Hepatocyte (in vitro differentiated cells): ENCODE measurements at regions not wholly inside any gene's neighbourhood (a gene's known extent, or its start where the extent isn't known, plus 50 kb on each side); places are given as distances from the start of the nearest gene placed in this dataset.

Experiments
- EZH2 ChIP-seq: fragments of 200-600 bp; sonication (generic); IDR thresholded peaks from 2 replicates; pipeline ENCODE4 v1.6.1; 2016; ENCODE audit warnings: antibody characterized with exemption, mild to moderate bottlenecking, borderline replicate concordance
- EZH2phosphoT487 ChIP-seq: fragments of 200-600 bp; sonication (generic); IDR thresholded peaks from one replicate; pipeline ENCODE4 v1.6.1; 2018; ENCODE audit warnings: antibody characterized with exemption, mild to moderate bottlenecking, low read depth, moderate library complexity; ENCODE audit not compliant: unreplicated experiment, severe bottlenecking
- TF ChIP-seq, protein P1 (sequence below): fragments of 200-600 bp; sonication (generic); IDR thresholded peaks from 2 replicates; pipeline ENCODE4 v1.5.1; 2016; ENCODE audit warnings: antibody characterized with exemption, mild to moderate bottlenecking; ENCODE audit not compliant: poor library complexity

DNA sequence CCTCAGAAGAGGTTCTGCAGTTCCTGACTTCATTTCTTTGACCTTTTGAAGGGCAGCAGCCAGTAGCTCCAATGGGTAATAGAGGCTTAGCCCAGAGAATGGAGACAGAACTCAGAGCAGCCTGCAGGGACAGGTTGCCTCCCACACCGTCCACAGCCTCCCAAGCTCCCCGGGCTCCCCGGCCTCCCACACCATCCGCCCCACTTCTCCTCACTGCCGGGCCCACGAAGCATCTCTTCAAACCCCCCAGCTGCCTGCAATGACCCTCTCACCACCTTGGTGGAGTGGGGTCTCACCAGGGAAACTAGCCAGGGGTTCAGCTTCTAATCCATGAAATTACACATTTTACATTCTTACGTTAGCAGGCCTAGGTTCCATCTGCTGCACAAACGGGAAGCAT lies 652.0 kb upstream of the SALL3 start:
- TF ChIP-seq, protein P1, sequence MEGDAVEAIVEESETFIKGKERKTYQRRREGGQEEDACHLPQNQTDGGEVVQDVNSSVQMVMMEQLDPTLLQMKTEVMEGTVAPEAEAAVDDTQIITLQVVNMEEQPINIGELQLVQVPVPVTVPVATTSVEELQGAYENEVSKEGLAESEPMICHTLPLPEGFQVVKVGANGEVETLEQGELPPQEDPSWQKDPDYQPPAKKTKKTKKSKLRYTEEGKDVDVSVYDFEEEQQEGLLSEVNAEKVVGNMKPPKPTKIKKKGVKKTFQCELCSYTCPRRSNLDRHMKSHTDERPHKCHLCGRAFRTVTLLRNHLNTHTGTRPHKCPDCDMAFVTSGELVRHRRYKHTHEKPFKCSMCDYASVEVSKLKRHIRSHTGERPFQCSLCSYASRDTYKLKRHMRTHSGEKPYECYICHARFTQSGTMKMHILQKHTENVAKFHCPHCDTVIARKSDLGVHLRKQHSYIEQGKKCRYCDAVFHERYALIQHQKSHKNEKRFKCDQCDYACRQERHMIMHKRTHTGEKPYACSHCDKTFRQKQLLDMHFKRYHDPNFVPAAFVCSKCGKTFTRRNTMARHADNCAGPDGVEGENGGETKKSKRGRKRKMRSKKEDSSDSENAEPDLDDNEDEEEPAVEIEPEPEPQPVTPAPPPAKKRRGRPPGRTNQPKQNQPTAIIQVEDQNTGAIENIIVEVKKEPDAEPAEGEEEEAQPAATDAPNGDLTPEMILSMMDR, result no peak
- TF ChIP-seq EZH2 (no peak), EZH2phosphoT487 (no peak)
